ENCODE measurements at regions not wholly inside any gene's neighbourhood (a gene's known extent, or its start where the extent isn't known, plus 50 kb on each side); places are given as distances from the start of the nearest gene placed in this dataset.

DNA sequence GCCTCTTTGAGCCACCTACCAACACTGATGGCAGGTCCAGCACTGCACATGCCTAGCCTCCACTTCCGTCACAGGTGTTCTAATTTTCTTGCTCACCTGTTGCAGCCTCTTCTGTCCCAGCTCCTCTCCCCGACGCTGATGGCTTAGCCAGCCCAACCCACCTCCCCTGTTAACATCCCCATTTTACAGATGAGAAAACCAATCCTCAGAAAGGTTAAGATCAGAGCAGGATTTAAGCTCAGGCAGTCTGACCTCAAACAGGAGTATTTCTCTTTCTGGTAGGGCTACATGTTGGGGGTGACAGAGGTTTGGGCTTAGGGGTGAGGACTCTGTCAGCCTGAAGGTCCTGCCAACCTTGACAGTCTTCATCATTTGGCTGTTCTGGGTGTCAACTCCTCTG, 74.5 kb upstream of the PITX1 start:
- Histone ChIP-seq H3K4me3 (no peak overlapping the region), H3K27me3 (replicated peaks; ENCODE audit: insufficient read depth) (peaks cover 48% of the 10 kb centered on the region), H3K36me3 (ENCODE audit: low read depth) (no peaks in the 10 kb centered on the region), H2AFZ (no peak overlapping the region), H3K79me2 (ENCODE audit: insufficient read depth) (no peaks in the 10 kb centered on the region), H3K27ac (no peak overlapping the region), H3K9me2 (ENCODE audit: insufficient read depth) (no peaks in the 10 kb centered on the region), H3K4me1 (ENCODE audit: insufficient read depth) (no peaks in the 10 kb centered on the region), H4K20me1 (ENCODE audit: insufficient read depth) (no peaks in the 10 kb centered on the region), H3F3A (ENCODE audit: insufficient read depth) (no peaks in the 10 kb centered on the region), H3K9ac (no peak overlapping the region), H3K4me2 (ENCODE audit: unreplicated experiment) (no peak overlapping the region), H3K9me3 (ENCODE audit: low read depth) (no peaks in the 10 kb centered on the region)
- in situ Hi-C loops (cut with MboI) = no loop called here
- DNase-seq = no peak
- 61 to 89% methylated on average over 3 of the region's 3 CpGs for WGBS, 2 experiments (ENCODE audit: low coverage in 1 of 2, low lambda C conversion rate in 2 of 2, missing lambda C conversion rate in 2 of 2)
- TF ChIP-seq EZH2phosphoT487 (IDR thresholded peaks at IDR 0.05; ENCODE audit: insufficient read depth, low read depth) = no peak

- H3K4me1 ChIP-seq (ENCODE audit: insufficient read depth) = no peaks in the 10 kb centered on the region
- H3K36me3 ChIP-seq (ENCODE audit: low read depth) = no peaks in the 10 kb centered on the region
- no peaks in the 10 kb centered on the region for H3F3A ChIP-seq (ENCODE audit: insufficient read depth)
- H3K9me3 ChIP-seq (ENCODE audit: low read depth) = no peaks in the 10 kb centered on the region
- H2AFZ ChIP-seq = no peak overlapping the region
- no peak for TF ChIP-seq EZH2 (IDR thresholded peaks at IDR 0.05; ENCODE audit: insufficient read depth, poor library complexity, severe bottlenecking)
- TF ChIP-seq EZH2phosphoT487 (IDR thresholded peaks at IDR 0.05; ENCODE audit: insufficient read depth, low read depth) = no peak
- H3K4me3 ChIP-seq = no peak overlapping the region
- no peaks in the 10 kb centered on the region for H3K9me2 ChIP-seq (ENCODE audit: insufficient read depth)
- H3K27me3 ChIP-seq (replicated peaks; ENCODE audit: insufficient read depth) = peaks cover 48% of the 10 kb centered on the region
- H3K9ac ChIP-seq = no peak overlapping the region
- H3K27ac ChIP-seq = no peak overlapping the region
- 29 to 42% methylated on average over 3 of the region's 3 CpGs for WGBS, 2 experiments (ENCODE audit: low coverage in 1 of 2, low lambda C conversion rate in 2 of 2, missing lambda C conversion rate in 2 of 2)
- H3K4me2 ChIP-seq (ENCODE audit: unreplicated experiment) = no peak overlapping the region
- H4K20me1 ChIP-seq (ENCODE audit: insufficient read depth) = no peaks in the 10 kb centered on the region
- no peak for DNase-seq
- in situ Hi-C loops (cut with MboI) = no loop called here
- no peaks in the 10 kb centered on the region for H3K79me2 ChIP-seq (ENCODE audit: insufficient read depth)
Observed at GRCh38 chr5:135107986-135108385, 74.0 kb upstream of the PITX1 start.

DNA sequence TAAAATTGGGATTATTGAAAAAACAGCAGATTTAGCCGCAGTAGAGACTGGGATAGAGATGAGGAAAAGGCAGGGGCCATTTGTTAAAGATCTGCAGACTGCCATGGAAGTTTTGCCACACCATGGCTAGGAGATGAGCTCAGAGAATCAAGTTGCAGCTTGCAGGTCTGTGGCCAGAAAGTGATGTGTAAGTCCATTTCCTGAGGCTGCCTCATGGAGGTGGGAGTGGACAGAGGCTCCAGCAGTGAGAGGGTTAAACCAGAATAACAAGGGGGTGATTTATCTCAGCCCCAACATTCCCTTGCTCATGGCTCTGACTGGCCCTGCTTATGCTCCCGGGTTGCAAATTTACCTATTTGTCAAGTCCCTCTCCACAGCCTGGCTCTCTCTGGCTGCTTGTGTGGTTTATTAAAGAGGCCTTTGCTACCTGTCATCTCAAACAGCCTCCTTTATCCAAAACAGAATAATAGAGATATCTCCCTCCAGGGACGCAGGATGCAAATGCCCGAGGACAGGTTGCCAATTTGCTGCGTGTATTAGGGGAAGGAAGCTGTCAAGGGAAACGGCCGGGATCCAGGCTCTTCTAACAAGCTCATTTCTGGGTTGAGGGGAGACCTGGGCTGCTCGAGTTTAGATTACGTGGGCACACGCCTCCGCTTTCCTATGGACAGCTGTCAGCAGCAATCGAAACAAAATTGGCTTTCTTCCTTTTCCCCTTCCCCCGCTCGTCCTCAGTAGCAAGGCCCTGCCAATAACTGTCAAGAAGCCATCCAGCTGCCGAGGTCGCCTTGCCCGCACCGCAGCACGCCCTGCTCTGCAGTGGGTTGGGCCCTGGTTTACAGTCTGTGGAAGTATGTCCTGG, 72.8 kb upstream of the PITX1 start:
- no peak overlapping the region for H3K27ac ChIP-seq
- no peaks in the 10 kb centered on the region for H4K20me1 ChIP-seq (ENCODE audit: insufficient read depth)
- H3K9ac ChIP-seq = no peak overlapping the region
- H2AFZ ChIP-seq = no peak overlapping the region
- H3K79me2 ChIP-seq (ENCODE audit: insufficient read depth) = no peaks in the 10 kb centered on the region
- H3K4me1 ChIP-seq (ENCODE audit: insufficient read depth) = no peaks in the 10 kb centered on the region
- H3K4me3 ChIP-seq = no peak overlapping the region
- DNase-seq = no peak
- no peaks in the 10 kb centered on the region for H3F3A ChIP-seq (ENCODE audit: insufficient read depth)
- 56 to 58% methylated on average over 19 of the region's 19 CpGs for WGBS, 2 experiments (ENCODE audit: low coverage in 1 of 2, low lambda C conversion rate in 2 of 2, missing lambda C conversion rate in 2 of 2)
- peaks cover 51% of the 10 kb centered on the region for H3K27me3 ChIP-seq (replicated peaks; ENCODE audit: insufficient read depth)
- TF ChIP-seq EZH2 (IDR thresholded peaks at IDR 0.05; ENCODE audit: insufficient read depth, poor library complexity, severe bottlenecking) (no peak), EZH2phosphoT487 (IDR thresholded peaks at IDR 0.05; ENCODE audit: insufficient read depth, low read depth) (no peak)
- no peaks in the 10 kb centered on the region for H3K9me3 ChIP-seq (ENCODE audit: low read depth)
- no peaks in the 10 kb centered on the region for H3K9me2 ChIP-seq (ENCODE audit: insufficient read depth)
- no peak overlapping the region for H3K4me2 ChIP-seq (ENCODE audit: unreplicated experiment)
- in situ Hi-C loops (cut with MboI) = no loop called here
- no peaks in the 10 kb centered on the region for H3K36me3 ChIP-seq (ENCODE audit: low read depth)

DNA sequence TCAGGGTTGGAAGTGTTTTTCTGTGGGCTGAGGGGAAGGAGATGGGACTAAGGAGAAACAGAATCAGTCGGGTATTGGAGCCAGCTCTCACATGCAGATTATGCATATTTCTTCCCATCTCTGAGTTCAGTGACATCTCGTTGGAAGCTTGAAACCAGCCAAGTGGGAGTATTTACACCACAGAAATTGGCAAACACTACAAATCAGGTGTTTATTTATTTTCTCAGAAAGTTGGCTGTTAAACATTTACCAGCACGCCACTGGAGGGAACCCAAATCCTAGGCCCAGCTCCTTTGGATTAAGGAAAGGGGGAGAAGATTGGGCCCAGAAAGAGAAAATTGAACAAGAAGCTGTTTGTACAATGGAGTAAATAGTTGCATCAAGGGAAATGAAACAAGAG, 72.1 kb upstream of the PITX1 start:
- no peaks in the 10 kb centered on the region for H3K4me1 ChIP-seq (ENCODE audit: insufficient read depth)
- no peaks in the 10 kb centered on the region for H3K9me3 ChIP-seq (ENCODE audit: low read depth)
- in situ Hi-C loops (cut with MboI) = no loop called here

More for the DNA sequence above, 72.1 kb upstream of the PITX1 start:
- WGBS, 2 experiments (ENCODE audit: low coverage in 1 of 2, low lambda C conversion rate in 2 of 2, missing lambda C conversion rate in 2 of 2) = 45 to 54% methylated on average over 3 of the region's 3 CpGs
- no peak overlapping the region for H3K4me3 ChIP-seq
- no peak overlapping the region for H3K9ac ChIP-seq
- H3K9me2 ChIP-seq (ENCODE audit: insufficient read depth) = no peaks in the 10 kb centered on the region
- no peaks in the 10 kb centered on the region for H3K79me2 ChIP-seq (ENCODE audit: insufficient read depth)
- H4K20me1 ChIP-seq (ENCODE audit: insufficient read depth) = no peaks in the 10 kb centered on the region
- no peak overlapping the region for H3K27ac ChIP-seq
- no peak overlapping the region for H3K4me2 ChIP-seq (ENCODE audit: unreplicated experiment)
- TF ChIP-seq EZH2 (IDR thresholded peaks at IDR 0.05; ENCODE audit: insufficient read depth, poor library complexity, severe bottlenecking) (no peak), EZH2phosphoT487 (IDR thresholded peaks at IDR 0.05; ENCODE audit: insufficient read depth, low read depth) (no peak)
- H3K27me3 ChIP-seq (replicated peaks; ENCODE audit: insufficient read depth) = peaks cover 44% of the 10 kb centered on the region
- no peaks in the 10 kb centered on the region for H3F3A ChIP-seq (ENCODE audit: insufficient read depth)
- no peak for DNase-seq
- no peak overlapping the region for H2AFZ ChIP-seq
- H3K36me3 ChIP-seq (ENCODE audit: low read depth) = no peaks in the 10 kb centered on the region
